ENCODE measurements at regions not wholly inside any gene's neighbourhood (a gene's known extent, or its start where the extent isn't known, plus 50 kb on each side); places are given as distances from the start of the nearest gene placed in this dataset.
"Not testable (repeated sequence)": the region's sequence is repeated elsewhere in the genome, so short reads cannot be mapped to it uniquely, and the experiment has no call there.

GRCh38 chr2:115999039-115999438 lies 1556.6 kb downstream of the DPP10 start:
- Histone ChIP-seq H3K36me3 (no peaks in the 10 kb centered on the region), H3K27me3 (no peaks in the 10 kb centered on the region), H3K4me3 (no peak overlapping the region), H3K27ac (no peak overlapping the region), H3K4me1 (no peaks in the 10 kb centered on the region), H3K9me3 (no peaks in the 10 kb centered on the region)
- intact Hi-C loops (cut with DNase I): no loop called here
- no peak for TF ChIP-seq CTCF (IDR thresholded peaks at IDR 0.05)
- DNase-seq (no peak), ATAC-seq (no peak), FAIRE-seq (no peak)
- WGBS, 2 donors: 72 to 81% methylated on average over 4 of the region's 4 CpGs

DNA sequence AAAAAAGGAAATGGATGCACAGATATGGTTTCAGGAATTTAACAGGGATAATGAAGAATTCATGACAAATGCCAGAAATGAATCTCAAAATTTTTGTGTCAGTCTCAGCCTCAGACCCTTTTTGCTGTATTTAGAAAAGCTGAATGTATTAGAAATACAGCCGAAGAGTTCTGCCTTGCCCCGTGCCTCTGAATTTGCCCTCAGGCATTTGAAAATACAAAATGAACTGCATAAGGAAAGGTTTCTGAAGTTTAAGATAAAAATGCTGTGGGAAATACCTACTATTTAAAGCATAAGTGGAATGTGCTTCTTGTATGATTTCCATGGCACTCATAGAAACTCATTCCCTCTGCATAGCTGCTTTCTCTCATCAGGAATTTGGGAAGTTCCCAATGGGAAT lies 1580.6 kb downstream of the DPP10 start:
- Histone ChIP-seq H3K36me3 (no peaks in the 10 kb centered on the region), H3K27ac (no peak overlapping the region), H3K9me3 (no peaks in the 10 kb centered on the region), H3K27me3 (no peaks in the 10 kb centered on the region), H3K4me3 (no peak overlapping the region), H3K4me1 (no peaks in the 10 kb centered on the region)
- ATAC-seq: no peak
- WGBS, 2 donors: 82 to 90% methylated on average over 2 of the region's 2 CpGs
- no peak for TF ChIP-seq CTCF (IDR thresholded peaks at IDR 0.05)
- intact Hi-C loops (cut with DNase I): no loop called here
- no peak for FAIRE-seq
- DNase-seq: no peak

DNA sequence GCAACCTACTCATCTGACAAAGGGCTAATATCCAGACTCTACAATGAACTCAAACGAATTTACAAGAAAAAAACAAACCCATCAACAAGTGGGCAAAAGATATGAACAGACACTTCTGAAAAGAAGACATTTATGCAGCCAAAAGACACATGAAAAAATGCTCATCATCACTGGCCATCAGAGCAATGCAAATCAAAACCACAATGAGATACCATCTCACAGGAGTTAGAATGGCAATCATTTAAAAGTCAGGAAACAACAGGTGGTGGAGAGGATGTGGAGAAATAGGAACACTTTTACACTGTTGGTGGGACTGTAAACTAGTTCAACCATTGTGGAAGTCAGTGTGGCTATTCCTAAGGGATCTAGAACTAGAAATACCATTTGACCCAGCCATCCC lies 1596.3 kb downstream of the DPP10 start:
- WGBS, 2 donors: 43 to 61% methylated on average over 1 of the region's 1 CpG
- intact Hi-C loops (cut with DNase I); H3K9me3 ChIP-seq; H3K36me3 ChIP-seq; H3K27me3 ChIP-seq; ATAC-seq; DNase-seq; H3K4me3 ChIP-seq; FAIRE-seq; H3K27ac ChIP-seq; H3K4me1 ChIP-seq: not testable (repeated sequence)

DNA sequence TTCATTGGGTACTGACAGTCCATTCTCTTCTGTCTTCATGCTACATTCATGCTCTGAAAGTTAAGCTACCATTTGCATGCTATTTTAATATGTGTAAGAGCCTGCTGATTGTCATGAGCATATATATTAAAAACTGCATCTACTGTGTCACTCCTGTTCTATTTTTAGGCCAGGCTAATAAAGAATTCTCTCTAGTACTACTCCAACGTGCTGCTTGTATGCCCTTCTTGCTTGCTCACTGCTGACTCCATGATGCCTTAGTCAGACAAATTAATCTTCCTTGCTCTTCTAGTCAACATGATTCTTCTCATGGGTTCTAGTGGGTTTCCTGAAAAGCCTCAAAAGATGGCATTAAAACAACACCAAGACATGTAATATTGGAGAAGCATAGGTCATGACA lies 1600.1 kb downstream of the DPP10 start:
- no peaks in the 10 kb centered on the region for H3K9me3 ChIP-seq
- no peak for TF ChIP-seq CTCF (IDR thresholded peaks at IDR 0.05)
- H3K36me3 ChIP-seq: no peaks in the 10 kb centered on the region
- ATAC-seq (no peak), DNase-seq (no peak), FAIRE-seq (no peak)
- H3K4me1 ChIP-seq: no peaks in the 10 kb centered on the region
- no peak overlapping the region for H3K4me3 ChIP-seq
- no peaks in the 10 kb centered on the region for H3K27me3 ChIP-seq
- 32 to 41% methylated on average over 1 of the region's 1 CpG for WGBS, 2 donors
- intact Hi-C loops (cut with DNase I): no loop called here
- no peak overlapping the region for H3K27ac ChIP-seq

DNA sequence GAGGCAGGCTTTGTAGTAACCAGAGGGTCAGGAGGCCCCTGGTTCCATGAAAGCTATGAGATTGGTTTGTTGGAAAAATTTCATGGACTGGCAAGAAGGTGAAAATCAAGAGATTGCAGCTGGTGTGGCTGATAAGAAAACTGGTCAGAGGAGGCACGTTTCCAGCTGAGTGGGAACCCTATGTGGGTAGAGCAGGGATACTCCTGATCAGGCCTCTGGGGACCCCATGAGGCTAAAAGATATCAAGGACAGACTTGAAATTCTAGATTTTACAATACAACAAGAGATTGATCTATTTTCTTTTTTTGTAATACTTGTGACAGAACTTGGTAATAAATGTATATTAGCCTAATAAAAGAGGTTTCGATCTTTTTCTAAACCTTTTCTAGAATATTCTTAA lies 1615.1 kb downstream of the DPP10 start:
- no peaks in the 10 kb centered on the region for H3K27me3 ChIP-seq
- intact Hi-C loops (cut with DNase I): no loop called here
- H3K27ac ChIP-seq: no peak overlapping the region
- no peak overlapping the region for H3K4me3 ChIP-seq
- FAIRE-seq (no peak), DNase-seq (no peak), ATAC-seq (no peak)
- no peaks in the 10 kb centered on the region for H3K9me3 ChIP-seq
- no peaks in the 10 kb centered on the region for H3K4me1 ChIP-seq
- H3K36me3 ChIP-seq: no peaks in the 10 kb centered on the region
- 46 to 51% methylated on average over 2 of the region's 2 CpGs for WGBS, 2 donors
- no peak for TF ChIP-seq CTCF (IDR thresholded peaks at IDR 0.05)

DNA sequence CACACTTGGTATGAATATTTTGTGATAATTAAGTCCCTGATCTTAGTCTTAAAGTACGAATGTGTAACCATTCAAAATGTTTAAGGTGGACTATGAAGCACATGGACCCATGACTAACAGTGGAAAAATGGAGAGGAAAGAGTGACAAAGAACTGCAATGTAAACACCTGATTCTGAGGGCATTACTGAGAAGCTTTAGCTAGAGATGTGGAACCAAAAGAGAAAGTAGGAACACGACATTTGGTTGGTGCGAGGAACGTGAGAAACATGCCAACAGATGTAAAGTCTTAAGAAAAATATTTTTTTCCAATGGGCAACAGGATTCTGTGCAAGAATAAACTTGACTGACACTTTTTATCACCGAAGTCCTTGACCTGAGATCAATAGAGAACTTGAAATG lies 1618.6 kb downstream of the DPP10 start:
- no peak for TF ChIP-seq CTCF (IDR thresholded peaks at IDR 0.05)
- DNase-seq: no peak

More for the DNA sequence above, 1618.6 kb downstream of the DPP10 start:
- FAIRE-seq (no peak), ATAC-seq (no peak)
- Histone ChIP-seq H3K27me3 (no peaks in the 10 kb centered on the region), H3K27ac (no peak overlapping the region), H3K4me3 (no peak overlapping the region), H3K9me3 (no peaks in the 10 kb centered on the region), H3K4me1 (no peaks in the 10 kb centered on the region), H3K36me3 (no peaks in the 10 kb centered on the region)
- WGBS, 2 donors: 14 to 27% methylated on average over 5 of the region's 5 CpGs
- intact Hi-C loops (cut with DNase I): no loop called here

All from pancreas (tissue), 10 donors.